Hematopoietic multipotent progenitor cell treated with erythropoietin and hydrocortisone succinate and interleukin-3 and kit ligand, for 17 days (in vitro differentiated cells): ENCODE measurements at regions not wholly inside any gene's neighbourhood (a gene's known extent, or its start where the extent isn't known, plus 50 kb on each side); places are given as distances from the start of the nearest gene placed in this dataset.

Source experiments
- DNase-seq: peaks from one replicate; pipeline ENCODE4 v3.0.0-alpha.2; 2015; ENCODE audit warnings: low spot score

DNA sequence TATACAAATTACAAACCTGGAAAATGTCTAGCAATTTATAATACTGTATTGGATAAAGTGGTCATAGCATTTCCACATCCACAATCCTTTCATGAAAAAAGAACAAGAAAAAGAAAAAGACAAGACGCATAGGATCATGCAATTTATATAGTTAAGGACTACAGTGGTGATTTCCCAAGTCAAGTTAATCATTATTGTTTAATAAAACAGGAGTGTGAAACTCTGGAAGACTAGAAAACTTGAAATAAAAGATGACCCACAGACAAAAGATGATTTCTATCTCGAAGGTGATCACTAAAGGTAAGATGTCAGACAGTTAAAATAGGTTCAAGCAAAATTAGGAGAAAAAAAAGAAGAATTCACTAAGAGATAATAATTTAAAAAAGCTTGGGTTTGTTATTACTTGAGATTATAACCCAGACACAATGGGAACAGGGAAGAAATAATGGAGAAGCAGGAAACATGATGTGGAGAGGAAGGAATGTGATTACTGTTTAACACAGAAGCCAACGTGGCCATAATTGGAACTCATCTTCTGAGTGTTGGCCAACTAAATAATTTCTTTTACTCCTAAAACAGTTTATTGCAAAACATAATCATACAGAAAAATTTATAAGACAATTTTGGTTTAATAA, 441.2 kb upstream of the ANO3 start:
- DNase-seq, result no peak

DNA sequence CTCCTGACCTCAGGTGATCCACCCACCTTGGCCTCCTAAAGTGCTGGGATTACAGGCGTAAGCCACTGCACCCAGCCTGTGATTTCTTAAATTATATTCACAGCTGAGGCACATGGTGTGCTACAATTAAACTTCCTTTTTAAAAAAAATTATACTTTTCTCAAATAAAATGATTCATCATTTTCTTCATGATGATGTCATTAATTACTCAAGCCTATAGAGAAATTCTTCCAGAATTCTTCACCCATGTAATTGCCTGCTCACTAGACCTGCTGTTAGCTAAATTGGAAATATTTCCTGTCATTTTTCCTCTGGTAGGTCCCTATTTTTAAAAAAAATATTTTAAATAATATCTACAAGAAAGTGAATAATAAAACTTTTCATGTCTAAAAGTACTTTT, 440.0 kb upstream of the ANO3 start:
- no peak for DNase-seq

DNA sequence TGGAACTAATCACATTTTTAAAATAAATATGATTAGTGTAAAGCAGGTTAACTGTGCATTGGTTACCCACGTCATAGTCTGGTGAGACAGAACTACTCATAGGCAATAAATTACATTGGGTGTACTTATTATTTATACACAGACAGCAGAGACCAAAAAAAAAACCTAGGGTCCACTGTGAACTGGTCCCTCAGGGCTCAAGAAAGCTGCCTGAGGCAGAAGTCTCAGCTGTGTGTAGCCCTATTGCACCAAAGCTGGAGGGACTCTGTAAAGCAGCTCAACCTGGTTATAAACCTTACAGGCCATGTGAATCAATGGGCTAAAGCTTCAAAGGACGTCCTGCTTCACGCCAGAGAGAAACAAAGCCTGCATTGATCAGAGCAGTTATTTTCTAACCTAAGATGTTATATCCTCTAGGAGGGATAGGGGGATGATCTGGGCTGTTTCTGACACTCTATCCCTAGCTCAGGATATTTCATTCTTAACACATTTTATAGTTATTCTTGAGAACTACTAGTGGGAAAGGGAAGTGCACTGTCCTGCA, 432.2 kb upstream of the ANO3 start:
- no peak for DNase-seq

DNA sequence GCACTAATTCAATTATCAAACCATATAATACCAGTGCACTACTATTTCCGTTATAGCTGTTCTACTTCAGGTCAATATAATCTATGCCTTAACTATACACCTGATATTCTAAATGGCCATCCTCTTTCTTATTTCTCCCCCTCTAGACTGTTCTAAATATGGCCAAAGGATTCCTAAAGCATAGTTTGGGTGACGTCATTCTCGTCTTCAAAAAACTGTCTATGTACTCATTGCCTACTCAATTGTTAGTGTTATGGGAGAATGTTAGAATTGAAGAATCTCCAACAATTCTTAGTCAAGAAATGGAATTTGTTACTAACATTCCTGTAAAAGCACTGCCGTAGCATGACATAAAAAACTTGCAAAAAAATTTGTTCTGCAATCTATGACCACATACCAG, 431.1 kb upstream of the ANO3 start:
- DNase-seq, result no peak

GRCh38 chr11:25901415-25901814, 430.5 kb upstream of the ANO3 start:
- DNase-seq, result no peak

DNA sequence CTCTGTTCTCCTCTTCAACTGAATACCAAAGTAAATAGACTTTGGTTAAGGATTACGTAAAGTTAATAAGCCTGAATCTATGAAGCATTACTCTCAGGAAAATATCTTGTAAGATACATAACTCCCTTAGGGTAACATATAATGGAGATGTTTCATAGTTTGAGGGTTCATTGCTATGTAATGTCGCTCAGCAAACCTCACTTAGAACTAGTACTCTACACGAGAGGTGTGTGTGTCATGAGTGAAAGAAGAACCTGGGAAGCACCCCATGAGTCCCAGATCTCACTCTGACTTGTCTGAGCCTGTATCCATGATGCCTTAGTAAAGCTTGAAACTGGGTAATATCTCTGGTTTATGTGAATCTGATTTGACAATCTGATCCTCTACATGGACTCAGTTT, 429.5 kb upstream of the ANO3 start:
- DNase-seq, result no peak

DNA sequence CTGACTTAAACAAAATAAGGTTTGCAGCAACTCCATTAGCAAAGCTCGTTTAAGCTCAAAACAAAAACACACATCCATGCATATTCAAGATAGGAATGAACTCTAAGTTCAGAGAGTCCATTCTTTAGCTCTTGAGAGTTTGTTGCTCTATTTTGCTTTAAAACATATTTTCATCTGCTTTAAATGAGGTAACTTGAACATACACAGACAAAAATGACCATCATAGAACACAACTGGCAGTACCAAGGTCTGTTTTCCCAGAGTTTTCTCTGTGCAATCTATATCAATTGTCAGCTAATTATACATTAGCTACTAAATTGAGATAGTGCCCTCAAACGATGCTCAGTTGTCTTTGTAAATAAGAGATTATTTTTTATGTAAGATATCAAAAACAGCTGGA, 423.2 kb upstream of the ANO3 start:
- no peak for DNase-seq

DNA sequence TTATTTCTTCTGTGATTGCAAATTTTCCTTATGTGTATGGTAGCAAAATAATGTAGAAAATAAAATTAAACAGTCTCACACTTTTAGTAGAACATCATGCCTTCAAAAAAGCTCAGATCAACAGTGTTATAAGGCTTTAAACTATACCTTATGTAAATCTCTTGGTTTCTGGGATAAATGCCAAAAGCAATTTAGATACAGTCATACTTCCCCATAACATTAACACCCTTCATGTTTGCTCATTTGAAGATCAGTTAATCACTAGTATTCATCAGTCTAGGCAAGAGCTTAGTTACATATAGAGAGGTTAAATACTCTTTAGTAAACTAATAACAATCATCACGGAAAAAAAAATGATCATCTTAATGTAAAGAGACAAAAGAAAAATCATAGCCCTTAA, 421.8 kb upstream of the ANO3 start:
- no peak for DNase-seq

DNA sequence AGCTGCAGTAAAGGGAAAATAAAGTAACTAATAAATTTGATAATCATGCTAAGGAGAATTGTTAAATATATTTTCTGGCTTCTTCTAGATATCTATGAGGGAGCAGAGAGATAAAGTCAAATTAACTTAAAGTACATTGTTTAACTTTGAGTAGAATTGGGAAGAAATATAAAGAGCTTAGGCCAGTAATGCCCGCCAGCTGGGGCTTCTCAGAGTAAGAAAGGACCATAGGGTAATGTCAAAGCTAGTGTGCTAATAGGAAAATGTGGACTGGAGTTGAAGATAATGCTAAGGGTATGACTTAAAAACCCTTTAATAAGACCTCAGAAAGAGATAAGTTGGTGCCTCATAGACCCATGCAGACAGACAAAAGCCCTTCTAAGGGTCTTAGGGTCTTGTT, 411.6 kb upstream of the ANO3 start:
- no peak for DNase-seq

GRCh38 chr11:25924586-25924985, 407.3 kb upstream of the ANO3 start:
- no peak for DNase-seq

DNA sequence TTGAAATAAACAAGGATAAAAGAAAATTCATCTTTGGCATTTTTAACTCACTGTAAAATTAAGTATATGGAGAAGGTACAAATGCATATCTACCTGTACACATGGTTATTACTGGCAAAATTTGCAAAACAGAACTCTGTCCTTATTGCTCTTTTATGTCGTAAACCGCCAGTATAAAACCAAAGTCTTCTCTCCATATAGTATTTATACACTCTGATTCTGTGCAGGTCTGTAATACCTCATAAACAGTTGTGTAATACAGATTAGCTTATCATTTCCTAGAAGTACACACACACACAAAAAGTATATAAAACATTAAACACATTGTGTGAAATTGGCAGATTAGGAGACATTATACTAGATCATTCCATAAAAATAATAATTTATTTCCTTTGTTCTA, 406.6 kb upstream of the ANO3 start:
- DNase-seq, result no peak

GRCh38 chr11:25927411-25927953, 404.4 kb upstream of the ANO3 start:
- DNase-seq, result no peak

GRCh38 chr11:25928076-25928475, 403.9 kb upstream of the ANO3 start:
- no peak for DNase-seq

- no peak for DNase-seq
Observed at GRCh38 chr11:25938952-25939351, 393.0 kb upstream of the ANO3 start.

GRCh38 chr11:25939691-25940090, 392.2 kb upstream of the ANO3 start:
- DNase-seq, result no peak

- DNase-seq, result no peak
Observed at GRCh38 chr11:25941353-25941752, 390.6 kb upstream of the ANO3 start.

DNA sequence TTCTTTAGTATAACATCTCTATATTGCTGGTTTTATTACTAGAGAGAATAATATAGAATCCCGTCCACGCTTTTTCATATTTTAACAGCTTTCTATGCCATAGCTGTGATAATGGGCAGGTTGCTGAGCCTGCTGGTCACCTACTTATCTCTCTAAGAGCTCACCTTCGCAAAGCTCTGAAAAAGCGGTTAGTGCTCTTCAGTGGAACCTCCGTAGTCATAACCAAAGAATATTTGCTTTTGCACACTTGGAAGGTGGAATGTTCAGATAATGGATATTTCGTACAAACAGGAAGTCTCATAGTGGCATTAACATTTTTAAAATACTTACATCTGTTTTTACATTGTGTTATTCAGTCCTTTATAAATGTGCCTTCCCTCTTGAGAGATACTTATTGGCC, 388.9 kb upstream of the ANO3 start:
- DNase-seq, result no peak

DNA sequence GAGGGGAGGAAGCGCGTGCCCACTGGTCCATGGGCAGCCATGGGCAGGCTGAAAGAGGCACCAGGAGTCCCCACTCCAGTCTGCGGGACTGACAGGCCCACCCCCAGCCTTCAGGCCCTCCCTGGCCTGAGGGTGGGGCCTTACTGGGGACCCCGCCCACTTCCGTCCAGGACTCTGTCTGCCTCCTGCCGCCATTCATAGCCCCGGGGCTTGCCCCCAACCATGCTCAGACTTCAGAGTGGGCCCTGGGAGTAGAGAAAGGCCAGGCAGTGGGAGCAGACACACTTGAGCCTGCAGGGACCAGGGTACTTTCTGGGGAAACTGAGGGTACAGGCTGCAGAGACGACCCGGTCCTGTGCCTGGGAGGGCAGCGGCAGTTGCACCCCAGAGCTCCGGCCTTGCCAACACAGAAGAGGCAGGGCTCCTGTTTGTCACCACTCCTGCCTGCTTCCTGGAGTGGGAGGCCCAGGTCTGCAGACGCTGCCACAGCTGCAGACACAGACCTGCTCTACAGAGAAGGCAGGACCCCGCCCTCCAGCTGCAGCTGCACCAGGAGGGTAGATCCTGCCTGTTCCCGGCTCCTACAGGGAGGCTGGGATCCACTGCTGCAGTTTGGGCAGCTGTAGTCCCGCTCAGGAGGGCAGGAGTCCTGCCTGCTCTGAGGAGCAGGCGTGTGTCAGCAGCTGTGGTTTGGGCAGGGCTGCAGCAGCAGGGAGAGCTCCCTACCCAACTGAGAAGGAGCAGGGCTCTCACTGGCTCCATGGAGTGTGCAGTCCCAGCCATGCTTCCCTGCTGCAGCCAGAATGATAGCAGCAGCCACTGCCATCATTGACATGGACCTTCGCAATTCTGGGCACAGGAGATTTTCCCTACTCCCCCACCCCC, 387.9 kb upstream of the ANO3 start:
- no peak for DNase-seq

DNA sequence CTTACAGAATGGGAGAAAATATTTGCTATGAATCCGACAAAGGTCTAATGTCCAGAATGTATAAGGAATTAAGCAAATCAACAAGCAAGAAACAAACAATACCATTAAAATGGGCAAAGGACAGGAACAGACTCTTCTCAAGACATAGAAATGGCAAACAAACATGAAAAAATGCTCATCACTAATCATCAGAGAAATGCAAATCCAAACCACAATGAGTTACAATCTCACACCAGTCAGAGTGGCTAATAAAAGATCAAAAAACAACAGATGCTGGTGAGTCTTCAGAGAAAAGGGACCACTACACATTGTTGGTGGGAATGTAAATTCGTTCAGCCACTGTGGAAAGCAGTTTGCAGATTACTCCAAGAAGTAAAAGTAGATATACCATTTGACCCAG, 382.0 kb upstream of the ANO3 start:
- no peak for DNase-seq

- DNase-seq, result no peak
Observed at GRCh38 chr11:25953006-25953405, 378.9 kb upstream of the ANO3 start.

GRCh38 chr11:25958045-25958444, 373.9 kb upstream of the ANO3 start:
- no peak for DNase-seq

- no peak for DNase-seq
Observed at GRCh38 chr11:25961539-25961938, 370.4 kb upstream of the ANO3 start.
